K562 (cell line): ENCODE measurements at regions not wholly inside any gene's neighbourhood (a gene's known extent, or its start where the extent isn't known, plus 50 kb on each side); places are given as distances from the start of the nearest gene placed in this dataset.
A peak's percentile ranks its signal among the peaks of the same experiment; 100 is the strongest.

ENCODE experiments used
- ID3 ChIP-seq, 2 experiments: fragments of 250-450 bp in 1 of 2; fragments of 450-650 bp in 1 of 2; sonication (Bioruptor Pico) in 1 of 2; IDR thresholded peaks; 2 replicates each; pipeline versions ENCODE4 v1.6.1 to v1.8.0; 2016 to 2021; ENCODE audit warnings: mild to moderate bottlenecking in 2 of 2, moderate library complexity in 2 of 2, missing compliant biosample characterization in 1 of 2, missing genetic modification characterization in 1 of 2
- L3MBTL2 ChIP-seq: fragments of 450-650 bp; IDR thresholded peaks from 2 replicates; pipeline ENCODE4 v1.6.1; 2016; ENCODE audit warnings: mild to moderate bottlenecking, moderate library complexity
- MYC ChIP-seq, 2 experiments: fragments of 250-450 bp in 1 of 2; sonication (Bioruptor Pico) in 1 of 2; IDR thresholded peaks; 2 replicates each; pipeline versions ENCODE4 v1.5.1 to v1.6.1; 2012 to 2021; ENCODE audit warnings: low read depth in 2 of 2, borderline replicate concordance in 1 of 2, improper control_type of control experiment in 1 of 2, low read length in 1 of 2, mild to moderate bottlenecking in 1 of 2, moderate library complexity in 1 of 2
- REST ChIP-seq, 2 experiments: fragments of 450-650 bp; formaldehyde crosslinking in 1 of 2; IDR thresholded peaks; 2 replicates each; pipeline versions ENCODE4 v1.4.0 to v1.6.1; 2014 to 2020; ENCODE audit warnings: mild to moderate bottlenecking in 2 of 2, borderline replicate concordance in 1 of 2, low read depth in 1 of 2
- SFPQ ChIP-seq: fragments of 200-400 bp; formaldehyde crosslinking; IDR thresholded peaks from 2 replicates; pipeline ENCODE4 v1.6.1; 2017; ENCODE audit warnings: mild to moderate bottlenecking, low read depth, low read length, moderate library complexity
- SMARCA5 ChIP-seq: fragments of 450-650 bp; IDR thresholded peaks from 2 replicates; pipeline ENCODE4 v1.6.1; 2016
- SMC3 ChIP-seq: conservative IDR thresholded peaks from 2 replicates; pipeline ENCODE4 v1.6.1; 2011; ENCODE audit warnings: low read depth, low read length, improper control_type of control experiment; ENCODE audit not compliant: insufficient read depth
- SRF ChIP-seq, 2 experiments: fragments of 250-450, 450-650 bp in 1 of 2; sonication (Bioruptor Pico) in 1 of 2; sonication (generic) in 1 of 2; formaldehyde crosslinking; IDR thresholded peaks; 2 replicates each; pipeline versions ENCODE4 v1.5.0 to v1.5.1; 2020 to 2022; ENCODE audit warnings: mild to moderate bottlenecking in 1 of 2, missing genetic modification reagents in 1 of 2
- TCF7 ChIP-seq: sonication (generic); IDR thresholded peaks from 2 replicates; pipeline ENCODE4 v1.6.1; 2016; ENCODE audit warnings: antibody characterized with exemption, borderline replicate concordance
- ZNF24 ChIP-seq: fragments of 450-650 bp; IDR thresholded peaks from 2 replicates; pipeline ENCODE4 v1.6.1; 2016
- ZNF512 ChIP-seq: IDR thresholded peaks from 2 replicates; pipeline ENCODE4 v1.6.1; 2016; ENCODE audit warnings: missing genetic modification characterization, missing compliant biosample characterization

GRCh38 chr5:106875591-106876297 is 795.0 kb downstream of the EFNA5 start (continued):
- TF ChIP-seq SFPQ (no peak), REST (IDR thresholded peaks at IDR 0.05; ENCODE audit: borderline replicate concordance) (peak; percentile 30; the same call in 1 of the 2 replicates), REST (CRISPR knock-in tag; IDR thresholded peaks at IDR 0.05; ENCODE audit: low read depth) (no peak), ZNF24 (no peak), TCF7 (no peak), L3MBTL2 (peak; percentile 29; the same call in 1 of the 2 replicates), SRF (CRISPR knock-in tag; IDR thresholded peaks at IDR 0.05) (no peak), SMC3 (0 out of 2 replicates have a peak, but pooled peaks have one; percentile 8), MYC (IDR thresholded peaks at IDR 0.05; ENCODE audit: low read depth, low read length) (peak; percentile 62), MYC (CRISPR knock-in tag; IDR thresholded peaks at IDR 0.05; ENCODE audit: borderline replicate concordance, low read depth) (no peak), SMARCA5 (no peak), ID3 (CRISPR knock-in tag; IDR thresholded peaks at IDR 0.05) (no peak), ID3 (tag; IDR thresholded peaks at IDR 0.05) (no peak), ZNF512 (tag) (no peak)
